ENCODE measurements at regions not wholly inside any gene's neighbourhood (a gene's known extent, or its start where the extent isn't known, plus 50 kb on each side); places are given as distances from the start of the nearest gene placed in this dataset.

DNA sequence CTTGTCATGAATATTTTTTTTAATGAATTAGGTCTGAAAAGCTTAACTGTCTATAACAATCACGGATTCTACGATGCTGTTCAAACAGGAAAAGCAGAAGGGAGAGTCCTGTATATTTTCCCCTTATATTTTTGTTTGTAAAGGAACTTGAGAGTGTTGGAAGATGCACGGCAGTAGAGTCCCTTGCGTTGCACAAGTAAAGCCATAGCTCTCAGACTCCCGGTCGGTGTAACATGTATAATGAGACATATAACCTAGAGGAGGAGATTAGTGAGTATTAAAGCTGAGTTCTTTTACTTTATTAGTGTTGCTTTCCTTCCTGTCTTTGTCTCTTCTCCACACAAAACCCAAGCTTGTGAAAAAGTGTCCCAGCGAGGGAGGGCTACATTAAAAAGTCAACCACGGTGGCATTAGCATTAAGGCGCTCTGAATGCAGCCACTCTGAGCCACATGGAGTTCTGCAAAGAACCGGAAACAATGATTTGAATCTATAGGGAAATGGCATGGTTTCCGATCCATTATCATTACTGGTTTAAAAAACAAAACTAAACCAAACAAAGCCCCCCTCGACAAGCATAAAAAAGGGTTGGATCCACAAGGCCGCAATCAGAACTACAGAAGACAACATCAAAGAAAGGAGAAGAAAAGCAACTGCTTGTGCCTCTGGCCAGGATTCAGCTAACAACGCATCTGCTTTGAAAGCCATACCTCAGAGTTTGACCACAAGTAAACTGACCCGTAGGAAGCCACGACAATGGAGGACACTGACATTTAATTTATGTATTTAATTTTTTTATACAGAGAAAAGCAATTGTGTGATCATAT, 356.8 kb downstream of the LMO4 start:
- TF ChIP-seq SPI1 (IDR thresholded peaks at IDR 0.05; ENCODE audit: low read depth, low read length) (no peak), PAX5 (IDR thresholded peaks at IDR 0.05; ENCODE audit: insufficient read depth, low read length, severe bottlenecking) (no peak), POLR2A (IDR thresholded peaks at IDR 0.05; ENCODE audit: low read depth, low read length) (no peak), TAF1 (IDR thresholded peaks at IDR 0.05; ENCODE audit: low read depth, low read length) (no peak), POU2F2 (IDR thresholded peaks at IDR 0.05; ENCODE audit: low read depth, low read length) (no peak), POLR2AphosphoS5 (IDR thresholded peaks at IDR 0.05; ENCODE audit: low read depth, low read length) (no peak)
- DNase-seq (ENCODE audit: insufficient read length, low spot score) (no peak), FAIRE-seq (no peak)

DNA sequence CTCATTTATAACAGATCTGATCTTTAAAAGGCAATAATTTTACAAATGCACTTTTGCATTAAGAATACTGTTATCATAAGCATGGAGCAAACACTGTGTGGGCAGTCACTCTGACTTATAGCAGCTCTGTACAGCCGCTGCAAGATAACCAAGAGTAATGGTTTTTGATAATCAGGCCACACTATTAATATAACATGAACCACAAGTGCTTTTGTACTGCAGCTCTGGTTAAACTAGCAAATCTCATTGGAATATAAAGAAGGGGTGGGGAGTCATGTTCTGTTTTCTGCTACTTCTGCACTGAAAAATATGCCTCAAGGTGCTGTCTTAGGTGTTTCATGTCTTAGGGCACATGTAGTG, 357.4 kb downstream of the LMO4 start:
- no peak for FAIRE-seq
- DNase-seq (ENCODE audit: insufficient read length, low spot score) = no peak
- TF ChIP-seq SPI1 (IDR thresholded peaks at IDR 0.05; ENCODE audit: low read depth, low read length) (no peak), POLR2AphosphoS5 (IDR thresholded peaks at IDR 0.05; ENCODE audit: low read depth, low read length) (no peak), PAX5 (IDR thresholded peaks at IDR 0.05; ENCODE audit: insufficient read depth, low read length, severe bottlenecking) (no peak), POLR2A (IDR thresholded peaks at IDR 0.05; ENCODE audit: low read depth, low read length) (no peak), TAF1 (IDR thresholded peaks at IDR 0.05; ENCODE audit: low read depth, low read length) (no peak)

DNA sequence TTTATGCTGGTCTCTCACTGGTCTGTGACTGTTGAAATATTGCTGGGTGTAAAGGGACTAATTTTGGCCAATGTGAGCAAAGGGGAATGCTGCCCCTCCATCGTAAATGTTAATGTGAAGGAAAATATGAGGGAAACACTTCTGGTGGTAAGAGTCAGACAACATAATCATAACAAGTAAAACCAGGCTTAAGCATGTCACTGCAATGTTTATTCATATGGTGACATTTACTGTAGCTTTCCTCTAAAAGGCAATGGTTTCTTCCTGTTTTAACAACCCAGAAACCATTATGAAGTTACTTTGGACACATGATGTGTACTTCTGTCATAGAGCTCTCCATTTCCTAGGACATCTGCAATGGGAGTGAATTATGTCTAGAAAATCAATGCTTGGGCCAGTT, 358.0 kb downstream of the LMO4 start:
- FAIRE-seq = no peak
- DNase-seq (ENCODE audit: insufficient read length, low spot score) = no peak
- no peak for TF ChIP-seq SPI1 (IDR thresholded peaks at IDR 0.05; ENCODE audit: low read depth, low read length)
- TF ChIP-seq TAF1 (IDR thresholded peaks at IDR 0.05; ENCODE audit: low read depth, low read length) = no peak
- TF ChIP-seq POU2F2 (IDR thresholded peaks at IDR 0.05; ENCODE audit: low read depth, low read length) = no peak
- TF ChIP-seq PAX5 (IDR thresholded peaks at IDR 0.05; ENCODE audit: insufficient read depth, low read length, severe bottlenecking) = no peak
- no peak for TF ChIP-seq POLR2A (IDR thresholded peaks at IDR 0.05; ENCODE audit: low read depth, low read length)
- no peak for TF ChIP-seq POLR2AphosphoS5 (IDR thresholded peaks at IDR 0.05; ENCODE audit: low read depth, low read length)

DNA sequence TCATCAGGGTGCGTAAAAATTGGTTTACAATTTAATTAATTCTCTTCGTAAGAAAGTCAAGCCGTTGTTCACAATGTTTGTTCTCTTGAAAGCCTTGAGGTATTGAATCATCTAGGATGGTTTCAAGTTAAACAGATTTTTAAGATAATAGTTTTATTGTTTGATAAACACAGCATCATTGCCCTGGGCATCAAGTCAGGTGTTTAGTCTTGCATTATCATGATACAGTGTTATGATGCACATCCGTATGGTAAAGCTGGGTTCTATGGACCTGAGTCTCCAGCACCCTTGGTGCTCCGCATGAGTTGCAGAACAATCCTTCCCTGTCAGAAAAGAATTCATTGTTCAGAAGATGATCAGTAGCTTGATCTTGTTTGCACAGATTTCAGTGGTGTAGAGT, 359.5 kb downstream of the LMO4 start:
- no peak for DNase-seq (ENCODE audit: insufficient read length, low spot score)
- no peak for TF ChIP-seq SPI1 (IDR thresholded peaks at IDR 0.05; ENCODE audit: low read depth, low read length)
- FAIRE-seq = no peak

DNA sequence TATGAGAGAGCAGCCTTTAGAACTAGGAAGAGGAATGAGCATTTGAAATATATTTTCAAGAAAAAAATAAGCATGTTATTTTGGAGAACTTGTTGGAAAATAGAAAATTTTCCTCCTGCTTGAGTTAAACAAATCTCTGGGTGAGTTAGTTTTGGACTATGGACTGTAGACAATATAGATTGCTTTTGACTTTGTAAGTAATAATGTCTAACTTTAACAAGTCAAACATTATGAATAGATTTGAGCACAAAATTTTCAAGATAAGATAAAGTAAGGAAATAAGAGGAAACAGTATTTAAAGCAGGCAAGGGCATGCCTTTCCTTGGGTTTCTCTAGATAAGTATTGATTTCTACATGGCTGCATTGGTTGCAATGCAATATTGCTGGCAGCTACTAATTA, 360.8 kb downstream of the LMO4 start:
- DNase-seq (ENCODE audit: insufficient read length, low spot score) = no peak
- TF ChIP-seq SPI1 (IDR thresholded peaks at IDR 0.05; ENCODE audit: low read depth, low read length) = no peak
- TF ChIP-seq PAX5 (IDR thresholded peaks at IDR 0.05; ENCODE audit: insufficient read depth, low read length, severe bottlenecking) = no peak
- TF ChIP-seq TAF1 (IDR thresholded peaks at IDR 0.05; ENCODE audit: low read depth, low read length) = no peak
- no peak for TF ChIP-seq POU2F2 (IDR thresholded peaks at IDR 0.05; ENCODE audit: low read depth, low read length)
- no peak for TF ChIP-seq POLR2AphosphoS5 (IDR thresholded peaks at IDR 0.05; ENCODE audit: low read depth, low read length)
- no peak for TF ChIP-seq POLR2A (IDR thresholded peaks at IDR 0.05; ENCODE audit: low read depth, low read length)
- FAIRE-seq = no peak

DNA sequence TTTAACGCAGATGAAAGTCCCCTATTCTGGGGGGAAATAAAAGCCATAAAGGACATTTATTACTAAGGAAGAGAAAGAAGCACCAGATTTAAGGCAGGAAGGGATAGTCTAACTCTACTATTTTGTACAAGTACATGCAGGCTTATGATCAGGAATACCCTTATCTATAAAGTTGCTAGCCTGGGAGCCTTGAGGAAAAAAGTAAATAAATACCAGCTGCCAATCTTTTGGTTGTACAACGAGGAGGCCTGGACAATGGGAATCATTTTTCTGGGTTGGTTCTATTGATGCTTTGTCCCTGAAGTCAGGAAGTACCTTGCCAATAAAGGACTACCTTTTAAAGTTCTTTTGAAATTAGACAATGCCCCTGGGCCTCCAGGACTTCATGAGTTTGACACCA, 367.8 kb downstream of the LMO4 start:
- no peak for TF ChIP-seq PAX5 (IDR thresholded peaks at IDR 0.05; ENCODE audit: insufficient read depth, low read length, severe bottlenecking)
- TF ChIP-seq POLR2AphosphoS5 (IDR thresholded peaks at IDR 0.05; ENCODE audit: low read depth, low read length) = no peak
- no peak for TF ChIP-seq POLR2A (IDR thresholded peaks at IDR 0.05; ENCODE audit: low read depth, low read length)
- TF ChIP-seq SPI1 (IDR thresholded peaks at IDR 0.05; ENCODE audit: low read depth, low read length) = no peak
- no peak for TF ChIP-seq TAF1 (IDR thresholded peaks at IDR 0.05; ENCODE audit: low read depth, low read length)
- no peak for TF ChIP-seq POU2F2 (IDR thresholded peaks at IDR 0.05; ENCODE audit: low read depth, low read length)
- DNase-seq (ENCODE audit: insufficient read length, low spot score) (no peak), FAIRE-seq (no peak)

DNA sequence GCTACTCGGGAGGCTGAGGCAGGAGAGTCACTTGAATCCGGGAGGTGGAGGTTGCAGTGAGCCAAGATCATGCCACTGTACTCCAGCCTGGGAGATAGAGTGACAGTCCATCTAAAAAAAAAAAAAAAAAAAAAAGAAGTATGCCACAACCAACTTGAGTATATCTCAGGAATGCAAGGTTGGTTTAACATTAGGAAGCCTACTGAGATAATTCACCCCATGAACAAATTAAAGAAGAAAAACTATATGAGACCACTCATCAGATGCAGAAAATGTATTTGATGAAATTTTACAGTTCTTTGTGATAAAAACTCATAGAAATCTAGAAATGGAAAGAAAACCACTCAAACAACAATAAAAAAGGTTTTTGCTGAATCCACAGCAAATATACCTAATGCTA, 373.8 kb downstream of the LMO4 start:
- FAIRE-seq (no peak), DNase-seq (ENCODE audit: insufficient read length, low spot score) (no peak)
- no peak for TF ChIP-seq POU2F2 (IDR thresholded peaks at IDR 0.05; ENCODE audit: low read depth, low read length)
- TF ChIP-seq SPI1 (IDR thresholded peaks at IDR 0.05; ENCODE audit: low read depth, low read length) = no peak
- TF ChIP-seq PAX5 (IDR thresholded peaks at IDR 0.05; ENCODE audit: insufficient read depth, low read length, severe bottlenecking) = no peak

DNA sequence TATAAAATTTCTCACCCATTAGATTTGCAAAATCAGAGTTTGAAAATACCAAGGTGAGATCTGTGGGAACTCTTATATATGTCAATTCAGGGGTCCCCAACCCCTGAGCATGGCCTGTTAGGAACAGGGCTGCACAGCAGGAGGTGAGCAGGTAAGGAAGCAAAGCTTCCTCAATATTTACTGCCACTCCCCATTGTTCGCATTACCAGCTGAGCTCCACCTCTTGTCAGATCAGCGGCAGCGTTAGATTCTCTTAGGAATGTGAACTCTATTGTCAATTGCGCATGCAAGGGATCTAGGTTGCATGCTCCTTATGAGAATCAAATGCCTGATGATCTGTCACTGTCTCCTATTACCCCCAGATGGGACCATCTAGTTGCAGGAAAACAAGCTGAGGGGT, 376.6 kb downstream of the LMO4 start:
- DNase-seq (ENCODE audit: insufficient read length, low spot score) = no peak
- TF ChIP-seq POLR2AphosphoS5 (IDR thresholded peaks at IDR 0.05; ENCODE audit: low read depth, low read length) (no peak), PAX5 (IDR thresholded peaks at IDR 0.05; ENCODE audit: insufficient read depth, low read length, severe bottlenecking) (no peak), SPI1 (IDR thresholded peaks at IDR 0.05; ENCODE audit: low read depth, low read length) (no peak), POU2F2 (IDR thresholded peaks at IDR 0.05; ENCODE audit: low read depth, low read length) (no peak), TAF1 (IDR thresholded peaks at IDR 0.05; ENCODE audit: low read depth, low read length) (no peak), POLR2A (IDR thresholded peaks at IDR 0.05; ENCODE audit: low read depth, low read length) (no peak)
- FAIRE-seq = peak; percentile 9

DNA sequence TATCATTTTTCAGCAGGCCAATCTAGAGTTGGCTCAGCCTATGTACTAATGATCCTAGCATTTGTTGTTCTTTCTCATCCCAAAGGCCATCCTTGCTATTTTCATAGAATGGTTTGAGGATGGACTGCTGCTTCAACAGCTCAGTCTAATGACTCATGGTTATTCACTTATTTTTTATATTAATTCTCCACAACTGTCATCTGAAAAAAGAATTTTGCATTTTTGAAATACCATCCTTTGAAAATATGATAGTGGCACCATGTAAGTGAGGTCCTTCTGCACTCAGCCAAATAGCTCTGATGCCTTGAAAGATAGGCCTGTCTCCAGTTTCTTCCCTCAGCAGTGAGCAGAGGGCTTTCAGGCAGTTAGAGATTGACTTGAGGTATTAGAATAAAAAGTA, 377.5 kb downstream of the LMO4 start:
- no peak for TF ChIP-seq SPI1 (IDR thresholded peaks at IDR 0.05; ENCODE audit: low read depth, low read length)
- FAIRE-seq = no peak
- DNase-seq (ENCODE audit: insufficient read length, low spot score) = no peak

DNA sequence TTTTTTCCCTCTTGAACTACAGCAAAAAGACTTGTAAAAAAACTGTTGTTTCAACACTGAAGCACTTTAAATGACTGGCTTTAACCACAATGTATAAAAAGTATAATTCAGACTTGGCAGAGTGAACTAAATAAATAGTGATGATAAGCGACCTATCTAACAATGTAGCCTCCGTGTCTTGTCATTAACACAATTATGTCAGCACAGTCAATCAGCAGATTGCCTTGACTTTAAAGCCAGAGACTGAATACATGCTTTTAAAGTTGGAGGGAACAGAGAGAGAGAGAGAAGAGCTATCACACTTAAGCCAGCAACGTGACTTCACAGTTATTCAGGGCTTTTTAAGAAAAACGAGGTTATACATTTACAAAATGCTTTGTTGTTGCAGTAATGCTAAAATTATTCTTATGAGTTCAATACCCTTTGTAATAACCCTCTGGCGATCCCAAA, 378.1 kb downstream of the LMO4 start:
- FAIRE-seq (no peak), DNase-seq (ENCODE audit: insufficient read length, low spot score) (no peak)
- TF ChIP-seq POU2F2 (IDR thresholded peaks at IDR 0.05; ENCODE audit: low read depth, low read length) = no peak
- TF ChIP-seq PAX5 (IDR thresholded peaks at IDR 0.05; ENCODE audit: insufficient read depth, low read length, severe bottlenecking) = no peak
- TF ChIP-seq SPI1 (IDR thresholded peaks at IDR 0.05; ENCODE audit: low read depth, low read length) = no peak
- no peak for TF ChIP-seq POLR2AphosphoS5 (IDR thresholded peaks at IDR 0.05; ENCODE audit: low read depth, low read length)
- no peak for TF ChIP-seq POLR2A (IDR thresholded peaks at IDR 0.05; ENCODE audit: low read depth, low read length)
